Activated CD8-positive, alpha-beta memory T cell treated with anti-CD3 and anti-CD28 coated beads for 1 hour (primary cell): ENCODE measurements at regions not wholly inside any gene's neighbourhood (a gene's known extent, or its start where the extent isn't known, plus 50 kb on each side); places are given as distances from the start of the nearest gene placed in this dataset.
"Not testable (repeated sequence)": the region's sequence is repeated elsewhere in the genome, so short reads cannot be mapped to it uniquely, and the experiment has no call there.

Source experiments
- DNase-seq, 2 donors: peaks; one replicate each; pipeline ENCODE4 v3.0.0-alpha.2; 2020; ENCODE audit warnings: low read depth in 1 of 2; ENCODE audit errors: extremely low read depth in 1 of 2

- peak; percentile 15 to 56 for DNase-seq
These were observed 167.2 kb downstream of the TBC1D2B start for GRCh38 chr15:77910030-77910911.

GRCh38 chr15:77909182-77909940 lies 168.2 kb downstream of the TBC1D2B start:
- DNase-seq: no peak

- not testable (repeated sequence) for DNase-seq
These were observed 168.8 kb downstream of the TBC1D2B start for GRCh38 chr15:77908752-77909111.

GRCh38 chr15:77907824-77908751 lies 169.4 kb downstream of the TBC1D2B start:
- DNase-seq: peak in 1 of 2 donors; percentile 24

GRCh38 chr15:77906062-77906990 lies 171.2 kb downstream of the TBC1D2B start:
- not testable (repeated sequence) for DNase-seq

- DNase-seq: no peak
These were observed 172.1 kb downstream of the TBC1D2B start for GRCh38 chr15:77905301-77905920.

GRCh38 chr15:77904901-77905300 lies 172.6 kb downstream of the TBC1D2B start:
- DNase-seq: no peak

- DNase-seq: no peak
These were observed 173.1 kb downstream of the TBC1D2B start for GRCh38 chr15:77904436-77904821.

- DNase-seq: not testable (repeated sequence)
These were observed 173.6 kb downstream of the TBC1D2B start for GRCh38 chr15:77903761-77904435.

GRCh38 chr15:77902921-77903760 lies 174.4 kb downstream of the TBC1D2B start:
- not testable (repeated sequence) for DNase-seq

GRCh38 chr15:77901921-77902750 lies 175.4 kb downstream of the TBC1D2B start:
- DNase-seq: no peak

GRCh38 chr15:77901251-77901881 lies 176.1 kb downstream of the TBC1D2B start:
- DNase-seq: no peak

GRCh38 chr15:77900331-77900963 lies 177.1 kb downstream of the TBC1D2B start:
- peak in 1 of 2 donors; percentile 11 for DNase-seq

- DNase-seq: not testable (repeated sequence)
These were observed 177.7 kb downstream of the TBC1D2B start for GRCh38 chr15:77899776-77900175.

- DNase-seq: no peak
These were observed 178.4 kb downstream of the TBC1D2B start for GRCh38 chr15:77898811-77899730.
